UCSD-AML1 (cell line): ENCODE measurements at regions not wholly inside any gene's neighbourhood (a gene's known extent, or its start where the extent isn't known, plus 50 kb on each side); places are given as distances from the start of the nearest gene placed in this dataset.

Source experiments
- DNase-seq: peaks from one replicate; lab custom pipeline; 2025; ENCODE audit not compliant: unreplicated experiment; lab: John Stamatoyannopoulos, UW

DNA sequence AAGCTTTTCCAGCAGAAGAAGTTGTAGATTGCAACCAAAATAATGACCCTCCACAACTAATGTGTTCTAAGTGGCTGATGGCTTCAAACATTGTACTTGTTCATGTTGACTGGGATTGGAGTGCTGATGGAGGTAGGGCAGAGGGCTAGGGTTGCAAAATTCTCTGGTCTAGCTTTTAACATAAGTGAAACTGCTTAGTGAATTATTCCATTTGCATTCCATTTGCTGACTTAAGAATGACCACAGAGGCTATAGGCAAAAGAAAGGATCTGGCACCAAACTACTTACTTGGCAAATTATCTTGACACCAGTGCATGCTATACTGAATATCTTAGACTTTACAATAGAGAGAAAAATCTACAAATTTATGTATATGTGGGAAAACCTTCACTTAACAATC is 287.0 kb downstream of the FGF9 start:
- DNase-seq: no peak

DNA sequence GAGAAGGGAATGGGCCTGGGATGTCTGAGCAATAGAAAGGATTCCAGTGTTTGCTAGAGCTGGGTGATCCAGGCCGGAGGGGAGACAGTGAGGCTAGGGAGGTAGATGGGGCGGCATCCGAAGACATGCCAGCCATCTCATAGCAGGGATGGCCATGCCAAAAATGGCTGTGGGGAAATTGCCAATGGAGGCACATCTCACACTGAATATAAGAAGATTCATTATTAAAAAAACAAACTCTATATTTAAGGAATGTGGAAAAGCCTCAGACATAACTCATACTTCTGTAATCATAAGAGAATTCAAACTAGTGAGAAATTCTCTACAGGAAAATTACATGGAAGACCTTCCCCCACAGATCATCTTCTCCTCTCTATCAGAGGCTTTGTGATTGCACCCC is 289.2 kb downstream of the FGF9 start:
- DNase-seq: no peak

DNA sequence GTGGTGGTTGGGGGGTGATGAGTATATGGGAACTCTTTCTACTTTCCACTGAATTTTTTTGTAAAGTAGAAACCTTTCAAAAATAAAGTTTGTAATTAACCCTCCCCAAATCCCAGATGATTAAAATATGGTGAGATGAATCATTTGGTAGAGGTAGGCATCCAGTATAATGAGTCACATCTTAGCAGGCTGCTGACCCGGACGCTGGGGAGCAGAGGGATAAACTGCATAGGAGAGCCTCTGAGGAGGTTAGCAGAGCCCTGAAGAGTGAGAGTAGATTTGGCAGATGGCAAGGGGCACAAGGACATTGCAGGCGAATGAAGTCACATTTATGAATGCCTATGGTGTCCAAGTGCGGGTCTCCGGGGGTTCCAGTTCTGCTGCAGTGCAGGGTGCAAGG is 293.8 kb downstream of the FGF9 start:
- no peak for DNase-seq

DNA sequence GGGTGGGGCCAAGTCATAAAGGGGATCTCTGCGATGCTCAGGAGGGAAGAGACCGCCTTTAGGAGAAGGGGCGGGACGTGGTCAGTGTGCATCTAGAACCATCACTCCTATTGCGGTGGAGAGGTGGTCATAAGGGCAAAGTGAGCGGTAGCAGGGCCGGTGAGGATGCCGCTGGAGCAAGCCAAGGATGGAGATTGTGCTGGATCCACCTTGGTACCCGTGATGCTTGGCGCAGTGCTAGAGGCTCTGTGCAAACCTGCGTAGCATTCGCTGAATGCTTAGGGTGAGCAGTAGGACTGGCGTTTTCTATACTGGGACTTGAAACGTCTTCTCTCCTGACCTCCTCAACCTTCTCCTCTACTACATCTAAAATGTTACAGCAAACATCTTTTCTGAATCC is 294.2 kb downstream of the FGF9 start:
- DNase-seq: no peak

DNA sequence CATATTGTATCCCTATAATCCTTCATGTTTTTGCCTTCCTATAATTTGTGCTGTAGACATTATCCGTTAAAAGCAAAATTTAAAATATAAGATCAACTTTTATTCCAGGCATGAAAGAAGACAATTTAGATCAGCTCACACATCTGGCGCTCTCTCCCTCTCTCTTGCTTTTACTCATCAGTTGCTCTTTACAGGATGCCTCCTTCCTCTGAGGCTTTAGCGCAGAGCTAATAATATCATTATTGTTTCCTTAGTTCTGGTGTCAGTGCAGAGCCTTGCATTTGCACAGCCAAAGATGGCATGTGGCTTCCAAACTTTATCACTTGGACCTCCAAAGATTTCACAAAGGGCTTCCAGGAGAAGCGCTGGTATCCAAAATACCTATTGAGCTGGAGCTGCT is 295.1 kb downstream of the FGF9 start:
- DNase-seq: no peak

DNA sequence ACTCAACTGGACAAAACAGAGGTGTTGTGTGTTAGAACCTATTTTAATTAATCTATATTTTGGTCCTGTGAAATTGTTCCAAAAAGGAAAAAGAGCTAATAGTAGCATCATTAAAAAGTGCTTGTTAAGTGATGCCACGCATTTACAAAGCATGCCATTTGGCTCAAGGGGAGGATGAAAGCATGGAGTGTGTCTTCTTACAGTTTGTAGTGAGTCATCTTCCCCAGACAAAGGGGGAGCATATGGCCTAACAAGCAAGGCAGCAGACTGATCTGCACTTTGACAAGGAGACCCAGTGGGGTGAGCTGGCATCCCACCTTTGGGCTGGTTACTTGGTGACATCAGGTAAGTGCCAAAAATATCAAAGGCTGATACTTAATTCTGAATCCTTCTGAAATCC is 297.0 kb downstream of the FGF9 start:
- no peak for DNase-seq

DNA sequence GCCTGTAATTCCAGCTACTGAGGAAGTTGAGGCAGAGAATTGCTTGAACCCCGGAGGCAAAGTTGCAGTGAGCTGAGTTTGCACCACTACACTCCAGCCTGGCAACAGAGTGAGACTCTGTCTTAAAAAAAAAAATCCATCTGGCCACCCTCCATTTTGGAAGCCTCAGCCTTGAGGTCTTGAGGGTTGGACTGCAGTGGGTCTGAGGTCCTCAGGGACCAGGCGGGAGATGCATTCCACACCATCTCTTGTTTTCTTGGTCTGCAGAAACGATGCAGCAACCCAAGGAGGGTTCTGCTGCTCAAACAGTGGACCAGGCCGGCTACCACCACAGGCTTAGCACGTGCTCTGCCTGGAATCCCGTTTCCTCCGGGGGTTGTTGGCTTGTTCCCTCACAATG is 299.3 kb downstream of the FGF9 start:
- DNase-seq: no peak

DNA sequence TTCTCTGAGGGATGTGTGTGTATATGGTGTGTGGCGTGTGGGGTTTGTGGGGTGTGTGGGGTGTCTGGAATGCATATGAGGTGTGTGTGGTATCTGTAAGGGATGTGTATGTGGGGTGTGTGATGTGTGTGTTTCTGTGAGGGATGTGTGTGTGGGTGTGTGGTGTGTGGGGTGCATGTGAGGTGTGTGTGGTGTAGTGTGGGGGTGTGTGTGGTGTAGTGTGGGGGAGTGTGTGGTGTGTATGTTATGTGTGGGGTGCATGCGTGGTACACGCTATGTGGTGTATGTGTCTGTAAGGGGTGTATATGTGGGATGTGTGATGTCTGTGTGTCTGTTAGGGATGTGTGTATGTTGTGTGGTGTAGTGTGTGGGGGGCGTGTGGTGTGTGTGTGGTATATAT is 300.0 kb downstream of the FGF9 start:
- DNase-seq: no peak

DNA sequence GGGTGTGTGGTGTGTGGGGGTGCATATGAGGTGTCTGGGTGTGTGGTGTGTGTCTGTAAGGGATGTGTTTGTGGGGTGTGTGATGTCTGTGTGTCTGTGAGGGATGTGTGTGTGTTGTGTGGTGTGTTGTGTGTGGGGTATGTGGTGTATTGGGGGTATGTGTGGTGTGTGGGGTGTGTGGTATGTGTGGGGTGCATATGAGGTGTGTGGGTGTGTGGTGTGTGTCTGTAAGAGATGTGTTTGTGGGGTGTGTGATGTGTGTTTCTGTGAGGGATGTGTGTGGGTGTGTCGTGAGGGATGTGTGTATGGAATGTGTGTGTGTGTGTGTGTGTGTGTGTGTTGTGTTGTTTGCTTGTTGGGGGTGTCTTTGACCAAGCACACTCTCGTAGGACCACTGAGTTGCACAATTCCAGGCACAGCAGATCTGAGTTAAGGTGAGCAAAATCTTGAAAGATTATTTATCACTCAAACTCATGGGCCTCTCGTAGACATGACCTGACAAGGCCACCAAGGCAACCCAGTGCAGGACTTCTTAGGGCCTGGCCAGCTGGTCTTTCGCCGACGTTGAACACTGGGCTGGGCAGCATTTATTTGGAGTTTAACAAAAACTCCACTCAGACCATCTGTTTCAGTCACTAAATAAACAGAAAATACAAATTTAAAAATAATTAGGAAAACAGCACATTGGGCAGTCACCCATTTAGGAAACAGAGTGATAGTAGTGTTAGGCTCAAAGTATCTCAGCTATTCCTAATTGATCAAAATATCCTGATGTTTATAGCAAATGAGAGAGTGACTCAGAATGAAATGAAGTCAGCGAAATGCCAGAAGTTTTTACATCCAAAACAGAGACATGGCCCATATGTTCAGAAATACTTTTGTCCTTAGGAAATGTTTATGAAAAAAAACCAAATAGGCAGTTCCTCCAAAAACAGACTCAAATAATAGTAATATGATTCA is 301.1 kb downstream of the FGF9 start:
- DNase-seq: no peak

DNA sequence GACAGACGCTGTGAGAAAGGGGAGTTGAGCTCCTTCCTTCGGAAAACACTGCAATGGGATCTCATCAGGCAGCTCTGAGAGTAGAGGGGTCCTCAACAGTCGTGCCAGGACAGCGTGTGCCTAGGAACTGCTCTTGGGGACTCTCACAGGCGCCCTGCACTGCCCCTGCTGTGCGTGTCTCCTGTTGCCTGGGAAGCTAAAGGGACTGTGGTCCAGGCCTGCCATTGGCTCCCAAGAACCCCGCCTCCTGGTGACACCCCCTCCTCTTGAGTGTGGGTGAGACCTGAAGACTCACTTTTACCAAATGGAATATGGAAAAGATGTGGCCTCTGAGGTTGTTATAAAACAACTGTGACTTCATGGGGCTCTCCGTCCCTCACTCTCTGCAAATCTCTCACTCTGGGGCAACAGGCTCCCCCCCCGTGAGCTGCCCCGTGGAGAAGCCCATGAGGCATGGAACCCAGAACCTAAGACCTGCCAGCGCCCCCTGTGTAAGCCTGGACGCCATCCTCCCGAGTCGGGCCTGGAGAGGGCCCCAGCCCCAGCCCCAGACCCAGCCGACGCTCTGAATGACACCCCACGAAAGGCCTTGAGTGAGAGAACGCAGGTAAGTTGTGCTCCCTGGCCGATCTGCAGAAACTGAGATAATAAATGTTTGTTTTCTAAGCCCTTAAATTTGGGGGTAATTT is 302.7 kb downstream of the FGF9 start:
- DNase-seq: no peak

DNA sequence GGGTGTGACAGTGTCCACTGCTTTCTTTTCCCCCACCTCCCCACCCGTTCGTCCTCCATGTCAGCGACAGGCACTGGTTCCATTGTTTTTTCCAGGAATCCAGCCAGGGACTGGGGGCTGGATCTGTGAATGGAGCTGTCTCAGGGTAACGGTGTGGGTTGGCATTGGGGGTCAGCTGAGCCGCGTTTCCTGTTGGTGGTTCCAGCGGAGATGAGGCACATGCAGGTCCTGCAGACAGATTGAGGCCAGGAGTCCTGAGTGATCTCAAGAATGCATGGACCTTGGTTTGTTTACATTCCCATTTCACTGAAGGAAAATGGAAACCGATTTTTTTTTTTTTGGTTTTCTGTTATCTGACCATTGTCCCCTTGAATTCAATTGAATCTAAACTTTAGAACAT is 303.9 kb downstream of the FGF9 start:
- no peak for DNase-seq

DNA sequence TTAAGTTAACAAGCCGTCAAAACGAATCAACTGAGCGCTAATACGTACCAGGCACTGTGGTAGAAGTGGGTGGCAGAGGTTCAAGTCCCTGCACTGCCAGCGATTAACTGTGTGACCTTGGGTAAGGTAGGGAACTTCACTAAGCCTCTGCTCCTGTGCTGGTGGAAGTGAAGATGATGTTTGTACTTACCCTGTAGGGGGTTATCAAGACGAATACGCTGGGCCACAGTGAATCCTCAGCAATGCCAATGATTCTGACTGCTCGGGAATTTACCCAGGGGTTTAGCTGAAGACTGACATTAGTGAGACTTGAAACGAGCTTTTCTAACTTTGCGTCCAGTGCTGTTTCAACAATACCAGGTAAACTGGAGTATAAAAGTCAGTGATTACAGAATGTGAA is 305.3 kb downstream of the FGF9 start:
- DNase-seq: no peak

DNA sequence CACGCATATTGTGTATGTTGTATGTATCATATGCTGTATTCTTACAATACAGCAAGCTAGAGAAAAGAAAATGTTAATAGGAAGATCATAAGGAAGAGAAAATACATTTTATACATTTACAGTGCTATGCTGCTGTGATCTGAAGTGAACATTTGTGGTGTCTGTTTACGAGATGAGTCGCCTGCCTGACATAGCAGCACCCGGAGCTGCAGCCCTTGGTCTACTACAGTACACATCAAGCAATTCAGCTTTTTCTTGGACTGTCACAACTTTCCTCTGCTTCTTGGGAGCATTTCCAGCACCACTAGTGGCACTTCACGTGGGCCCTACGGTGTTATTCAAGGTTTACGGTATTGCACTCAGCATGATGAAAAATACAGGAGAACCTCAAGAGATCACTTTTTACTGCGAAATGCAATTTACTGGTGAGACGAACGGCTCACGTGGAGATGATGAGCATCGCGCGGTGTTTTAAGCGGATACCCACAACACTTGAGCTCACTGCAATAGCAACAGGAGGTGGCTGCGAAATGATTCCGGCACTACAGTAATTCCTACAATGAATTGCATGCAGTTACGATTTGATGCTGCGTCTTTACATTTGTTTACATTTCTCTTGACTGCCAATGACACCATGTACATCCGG is 308.4 kb downstream of the FGF9 start:
- no peak for DNase-seq

DNA sequence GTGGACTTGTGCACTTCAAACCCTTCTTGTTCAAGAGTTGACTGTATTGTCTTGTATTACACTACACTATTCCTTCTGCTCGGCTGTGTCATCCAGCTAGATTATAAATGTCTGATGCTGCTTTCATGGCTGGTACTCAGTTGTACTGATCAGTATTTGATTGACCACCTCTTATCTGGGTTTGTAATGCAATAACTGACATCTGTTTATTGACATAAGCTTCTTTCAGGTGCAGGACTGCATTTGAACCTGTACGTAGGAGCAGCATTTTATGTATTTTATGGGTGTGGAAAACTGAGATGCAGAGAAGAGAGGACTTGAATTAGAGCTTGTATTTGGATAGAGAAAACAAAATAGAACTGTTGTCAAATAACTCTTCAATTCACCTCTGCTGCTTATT is 309.2 kb downstream of the FGF9 start:
- no peak for DNase-seq

DNA sequence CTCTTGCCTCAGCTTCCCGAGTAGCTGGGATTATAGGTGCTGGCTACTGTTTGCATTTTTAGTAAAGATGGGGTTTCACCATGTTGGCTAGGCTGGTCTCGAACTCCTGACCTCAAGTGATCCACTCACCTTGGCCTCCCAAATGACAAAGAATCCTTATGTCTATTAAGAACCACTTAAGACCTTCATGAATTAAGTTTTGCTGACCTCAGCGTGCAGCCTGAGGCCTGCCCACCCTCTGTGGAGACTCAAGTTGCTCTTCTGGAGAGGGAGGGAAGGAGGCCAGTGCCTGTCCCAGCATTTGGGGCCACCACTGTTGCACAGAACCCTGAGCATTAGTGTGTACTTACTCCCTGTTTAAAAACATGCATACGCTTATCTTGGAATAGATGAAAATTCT is 313.3 kb downstream of the FGF9 start:
- no peak for DNase-seq

DNA sequence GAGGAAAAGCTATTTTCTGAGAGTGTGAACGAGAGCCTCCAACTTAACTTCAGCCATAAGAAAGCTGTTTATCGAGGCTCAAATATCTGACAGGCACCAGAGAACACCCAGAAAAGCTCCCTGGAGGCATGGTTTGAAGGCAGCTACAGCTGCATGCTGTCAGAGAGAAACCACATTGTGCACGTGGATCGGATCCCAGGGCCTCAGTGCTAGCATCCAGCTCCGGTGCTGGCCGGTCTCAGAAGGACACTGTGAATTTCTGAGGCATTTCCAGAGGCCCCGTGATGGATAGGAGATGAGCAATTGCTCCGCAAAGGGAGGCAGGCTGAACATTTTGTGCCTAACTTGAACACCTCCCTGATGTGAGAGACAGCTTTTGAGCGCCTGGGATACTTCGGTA is 315.7 kb downstream of the FGF9 start:
- no peak for DNase-seq

DNA sequence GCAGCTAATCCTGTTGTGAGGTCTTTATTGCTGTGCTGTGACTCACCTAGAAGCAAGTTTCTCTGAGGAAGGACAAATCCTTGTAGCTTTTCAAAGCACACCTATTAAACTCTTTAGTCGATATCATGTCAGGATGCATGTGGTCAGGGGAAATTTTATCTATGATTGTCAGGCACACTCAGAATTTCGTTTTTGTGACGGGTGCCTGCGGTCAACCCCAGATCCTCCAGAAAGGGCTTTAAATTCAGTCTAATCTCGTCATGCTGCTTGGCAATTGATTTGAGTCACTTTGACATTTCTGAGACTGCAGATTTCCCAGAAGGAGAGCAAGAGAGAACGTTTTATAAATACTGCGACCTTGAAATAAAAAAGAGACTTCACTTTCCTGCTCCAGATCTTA is 316.9 kb downstream of the FGF9 start:
- DNase-seq: no peak

DNA sequence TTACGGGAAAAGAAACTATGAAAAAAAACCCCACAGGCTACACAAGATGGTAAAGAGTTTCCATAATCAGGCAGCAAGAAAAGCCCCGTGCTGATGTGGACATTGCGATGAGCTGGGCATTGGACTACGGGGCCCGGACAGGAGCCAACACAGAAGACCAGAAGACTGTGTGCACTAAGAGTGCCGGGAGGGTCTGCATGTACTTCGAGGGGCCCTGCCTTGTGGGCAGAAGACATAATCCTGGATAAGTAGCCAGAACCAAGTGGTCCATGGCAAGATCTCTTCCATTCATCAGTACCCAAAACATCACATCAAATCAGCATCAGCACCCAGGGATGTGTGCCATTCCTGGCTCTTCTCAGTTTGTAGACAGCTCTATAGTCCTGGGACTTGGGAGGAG is 317.8 kb downstream of the FGF9 start:
- DNase-seq: no peak

DNA sequence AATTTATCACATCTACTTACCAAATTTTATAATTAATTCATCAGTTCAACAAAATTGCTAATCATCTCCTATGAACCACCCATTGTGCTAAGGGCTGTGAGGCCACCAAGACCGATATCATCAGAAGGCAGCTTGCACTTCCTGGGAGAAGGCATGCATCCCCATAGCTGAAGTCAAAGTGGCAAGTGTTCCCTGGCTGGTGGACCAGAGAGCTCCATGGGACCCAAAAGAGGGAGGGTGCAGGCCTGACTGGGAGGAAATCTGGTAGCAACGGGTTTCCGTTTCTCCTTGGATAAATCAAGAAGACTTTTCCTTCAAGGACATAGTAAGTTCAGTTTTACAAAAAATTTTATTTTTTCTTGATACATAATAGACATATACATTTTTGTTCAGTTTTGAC is 325.2 kb downstream of the FGF9 start:
- no peak for DNase-seq

DNA sequence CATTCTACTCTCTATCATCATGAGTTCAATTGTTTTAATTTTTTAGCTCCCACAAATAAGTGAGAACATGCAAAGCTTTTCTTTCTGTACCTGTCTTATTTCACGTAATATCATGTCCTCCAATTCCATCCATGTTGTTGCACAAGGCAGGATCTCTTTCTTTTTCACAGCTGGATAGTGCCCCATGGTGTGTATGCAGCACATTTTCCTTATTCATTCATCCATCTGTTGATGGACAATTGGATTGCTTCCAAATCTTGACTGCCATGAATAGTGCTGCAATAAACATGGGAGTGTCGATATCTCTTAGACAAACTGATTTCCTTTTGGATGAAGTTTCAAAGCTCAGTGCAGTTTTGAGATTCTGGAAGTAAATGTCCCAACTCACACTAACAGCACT is 326.9 kb downstream of the FGF9 start:
- DNase-seq: no peak

DNA sequence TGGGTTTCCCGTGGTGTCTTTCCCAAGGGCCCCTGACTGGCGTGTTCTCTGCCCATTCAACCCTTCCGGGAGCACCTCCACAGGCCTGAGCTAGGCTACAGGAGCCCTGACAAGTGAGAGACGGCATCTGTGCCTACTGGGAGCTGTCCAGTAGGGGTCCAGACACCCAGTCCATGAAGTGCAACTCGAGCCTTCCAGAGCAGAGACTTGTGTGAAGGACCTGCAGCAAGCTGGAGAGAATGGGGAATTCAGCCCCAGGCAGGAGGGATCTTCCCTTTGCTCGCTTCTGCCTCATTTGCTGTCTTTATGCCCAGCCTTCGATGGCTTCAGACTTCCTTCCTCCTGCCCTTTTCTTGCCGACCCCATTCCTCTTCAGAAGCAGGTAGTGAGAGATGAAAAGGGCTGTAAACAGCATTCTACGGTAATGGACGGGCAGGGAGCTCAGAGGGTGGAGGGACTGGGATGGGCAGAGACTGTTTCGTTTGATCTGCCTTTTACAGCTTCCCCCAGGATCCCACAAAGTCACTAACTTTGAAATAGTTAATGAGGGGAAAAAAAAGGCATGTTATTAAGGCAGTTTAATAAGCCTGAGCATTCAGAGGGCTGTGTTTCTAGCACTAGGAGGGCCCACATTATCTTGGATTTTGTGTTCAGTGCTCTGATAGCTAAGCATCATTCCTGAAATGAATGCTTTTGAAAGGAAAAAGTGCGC is 327.6 kb downstream of the FGF9 start:
- no peak for DNase-seq
